Neuron (in vitro differentiated cells): ENCODE measurements at regions not wholly inside any gene's neighbourhood (a gene's known extent, or its start where the extent isn't known, plus 50 kb on each side); places are given as distances from the start of the nearest gene placed in this dataset.

Source experiments
- H2AFZ ChIP-seq: one replicate; pipeline ENCODE4 v1.6.1; 2013; ENCODE audit warnings: low read depth, mild to moderate bottlenecking, inconsistent platforms, low read length, moderate library complexity
- H3K27me3 ChIP-seq: one replicate; pipeline ENCODE4 v1.6.1; 2013; ENCODE audit warnings: low read length; ENCODE audit not compliant: insufficient read depth
- H3K36me3 ChIP-seq: one replicate; pipeline ENCODE4 v1.6.1; 2013; ENCODE audit warnings: low read length; ENCODE audit not compliant: insufficient read depth
- H3K4me1 ChIP-seq: one replicate; pipeline ENCODE4 v1.6.1; 2013; ENCODE audit warnings: low read length; ENCODE audit not compliant: insufficient read depth
- H3K4me3 ChIP-seq: 2 replicates; pipeline ENCODE4 v1.5.1; 2013; ENCODE audit warnings: mild to moderate bottlenecking, low read length, moderate library complexity
- H3K9me3 ChIP-seq: one replicate; pipeline ENCODE4 v1.6.1; 2013; ENCODE audit warnings: low read length

GRCh38 chr3:18609187-18609586, 184.0 kb upstream of the SATB1 start:
- H3K27me3 ChIP-seq, result no peaks in the 10 kb centered on the region
- H3K4me1 ChIP-seq, result no peaks in the 10 kb centered on the region
- no peak overlapping the region for H3K4me3 ChIP-seq
- H3K9me3 ChIP-seq, result no peaks in the 10 kb centered on the region
- H2AFZ ChIP-seq, result no peak overlapping the region
- no peaks in the 10 kb centered on the region for H3K36me3 ChIP-seq

GRCh38 chr3:18597919-18598318, 172.8 kb upstream of the SATB1 start:
- H3K4me3 ChIP-seq, result no peak overlapping the region
- H2AFZ ChIP-seq, result no peak overlapping the region
- H3K36me3 ChIP-seq, result no peaks in the 10 kb centered on the region
- H3K4me1 ChIP-seq, result no peaks in the 10 kb centered on the region
- H3K9me3 ChIP-seq, result no peaks in the 10 kb centered on the region
- H3K27me3 ChIP-seq, result no peaks in the 10 kb centered on the region

- no peak overlapping the region for H2AFZ ChIP-seq
- H3K4me1 ChIP-seq, result no peaks in the 10 kb centered on the region
- no peaks in the 10 kb centered on the region for H3K9me3 ChIP-seq
- H3K4me3 ChIP-seq, result no peak overlapping the region
- no peaks in the 10 kb centered on the region for H3K27me3 ChIP-seq
- no peaks in the 10 kb centered on the region for H3K36me3 ChIP-seq
These were observed 168.1 kb upstream of the SATB1 start for GRCh38 chr3:18593231-18593630.

- no peaks in the 10 kb centered on the region for H3K36me3 ChIP-seq
- no peaks in the 10 kb centered on the region for H3K27me3 ChIP-seq
- no peak overlapping the region for H3K4me3 ChIP-seq
- no peaks in the 10 kb centered on the region for H3K4me1 ChIP-seq
- H3K9me3 ChIP-seq, result no peaks in the 10 kb centered on the region
- H2AFZ ChIP-seq, result no peak overlapping the region
These were observed 166.0 kb upstream of the SATB1 start for GRCh38 chr3:18591120-18591519.

GRCh38 chr3:18586076-18586475, 160.9 kb upstream of the SATB1 start:
- H3K4me3 ChIP-seq, result no peak overlapping the region
- no peaks in the 10 kb centered on the region for H3K4me1 ChIP-seq
- no peaks in the 10 kb centered on the region for H3K9me3 ChIP-seq
- H3K36me3 ChIP-seq, result no peaks in the 10 kb centered on the region
- H2AFZ ChIP-seq, result no peak overlapping the region
- H3K27me3 ChIP-seq, result no peaks in the 10 kb centered on the region

- H3K9me3 ChIP-seq, result no peaks in the 10 kb centered on the region
- no peak overlapping the region for H3K4me3 ChIP-seq
- no peak overlapping the region for H2AFZ ChIP-seq
- no peaks in the 10 kb centered on the region for H3K27me3 ChIP-seq
- H3K4me1 ChIP-seq, result no peaks in the 10 kb centered on the region
- H3K36me3 ChIP-seq, result no peaks in the 10 kb centered on the region
These were observed 160.1 kb upstream of the SATB1 start for GRCh38 chr3:18585004-18585968.

- no peaks in the 10 kb centered on the region for H3K4me1 ChIP-seq
- H3K9me3 ChIP-seq, result no peaks in the 10 kb centered on the region
- H3K27me3 ChIP-seq, result no peaks in the 10 kb centered on the region
- H3K4me3 ChIP-seq, result no peak overlapping the region
- no peaks in the 10 kb centered on the region for H3K36me3 ChIP-seq
- no peak overlapping the region for H2AFZ ChIP-seq
These were observed 155.1 kb upstream of the SATB1 start for GRCh38 chr3:18580268-18580667.

- Histone ChIP-seq H3K4me3 (no peak overlapping the region), H3K27me3 (no peaks in the 10 kb centered on the region), H3K36me3 (no peaks in the 10 kb centered on the region), H3K9me3 (no peaks in the 10 kb centered on the region), H3K4me1 (no peaks in the 10 kb centered on the region), H2AFZ (no peak overlapping the region)
These were observed 154.5 kb upstream of the SATB1 start for GRCh38 chr3:18579661-18580060.

- Histone ChIP-seq H3K36me3 (no peaks in the 10 kb centered on the region), H3K9me3 (no peaks in the 10 kb centered on the region), H3K4me3 (no peak overlapping the region), H3K4me1 (no peaks in the 10 kb centered on the region), H3K27me3 (no peaks in the 10 kb centered on the region), H2AFZ (no peak overlapping the region)
These were observed 150.4 kb upstream of the SATB1 start for GRCh38 chr3:18575573-18575972.

- H3K27me3 ChIP-seq, result no peaks in the 10 kb centered on the region
- H2AFZ ChIP-seq, result no peak overlapping the region
- H3K36me3 ChIP-seq, result no peaks in the 10 kb centered on the region
- no peaks in the 10 kb centered on the region for H3K4me1 ChIP-seq
- no peak overlapping the region for H3K4me3 ChIP-seq
- H3K9me3 ChIP-seq, result no peaks in the 10 kb centered on the region
These were observed 147.7 kb upstream of the SATB1 start for GRCh38 chr3:18572809-18573208.

- no peaks in the 10 kb centered on the region for H3K9me3 ChIP-seq
- H3K36me3 ChIP-seq, result no peaks in the 10 kb centered on the region
- no peaks in the 10 kb centered on the region for H3K4me1 ChIP-seq
- no peaks in the 10 kb centered on the region for H3K27me3 ChIP-seq
- H2AFZ ChIP-seq, result no peak overlapping the region
- H3K4me3 ChIP-seq, result no peak overlapping the region
These were observed 142.2 kb upstream of the SATB1 start for GRCh38 chr3:18567293-18567692.

- Histone ChIP-seq H3K4me1 (no peaks in the 10 kb centered on the region), H3K4me3 (no peak overlapping the region), H3K9me3 (no peaks in the 10 kb centered on the region), H2AFZ (no peak overlapping the region), H3K36me3 (no peaks in the 10 kb centered on the region), H3K27me3 (no peaks in the 10 kb centered on the region)
These were observed 137.4 kb upstream of the SATB1 start for GRCh38 chr3:18562364-18563154.

GRCh38 chr3:18559331-18559842, 134.2 kb upstream of the SATB1 start:
- H3K27me3 ChIP-seq, result no peaks in the 10 kb centered on the region
- H2AFZ ChIP-seq, result no peak overlapping the region
- H3K4me1 ChIP-seq, result no peaks in the 10 kb centered on the region
- no peaks in the 10 kb centered on the region for H3K9me3 ChIP-seq
- H3K4me3 ChIP-seq, result no peak overlapping the region
- no peaks in the 10 kb centered on the region for H3K36me3 ChIP-seq
